ENCODE measurements at regions not wholly inside any gene's neighbourhood (a gene's known extent, or its start where the extent isn't known, plus 50 kb on each side); places are given as distances from the start of the nearest gene placed in this dataset.

GRCh38 chr9:87442451-87442850 is 55.2 kb upstream of the DAPK1 start:
- Histone ChIP-seq H3K79me2 (ENCODE audit: insufficient read depth, low read depth, low read length) (no peaks in the 10 kb centered on the region), H3K4me2 (ENCODE audit: low read length) (no peak overlapping the region), H2AFZ (ENCODE audit: low read length) (no peak overlapping the region), H3K27ac (ENCODE audit: low read depth, low read length, poor library complexity, severe bottlenecking) (no peak overlapping the region), H3K4me1 (ENCODE audit: insufficient read depth, low read length, poor library complexity, severe bottlenecking) (peaks cover 4% of the 10 kb centered on the region), H3K9me2 (ENCODE audit: insufficient read depth, low read length) (no peaks in the 10 kb centered on the region), H4K20me1 (ENCODE audit: insufficient read depth, low read length) (no peaks in the 10 kb centered on the region), H3K36me3 (ENCODE audit: insufficient read depth, low read length) (no peaks in the 10 kb centered on the region), H3K4me3 (ENCODE audit: low read depth, low read length, poor library complexity, severe bottlenecking) (no peak overlapping the region), H3K9me3 (ENCODE audit: low read length) (no peaks in the 10 kb centered on the region)
- TF ChIP-seq EZH2phosphoT487 (IDR thresholded peaks at IDR 0.05; ENCODE audit: borderline replicate concordance, low read depth, low read length) (no peak), CTCF (conservative IDR thresholded peaks at IDR 0.05; ENCODE audit: low read length) (no peak)
- no peak for DNase-seq (ENCODE audit: low spot score)
- POLR2A ChIA-PET, result interaction anchor here (2.3 kb wide), 1 partner anchor 19 kb away, joined by 8 read pairs; no protein-coding TSS in a partner anchor
- CTCF ChIA-PET (ENCODE audit: unreplicated experiment), result no interaction called here
- intact Hi-C loops (cut with micrococcal nuclease; ENCODE audit: unreplicated experiment), result no loop called here
- BruUV-seq (replicated peaks), result no TSS peak

GRCh38 chr9:87443006-87443405 is 54.7 kb upstream of the DAPK1 start:
- POLR2A ChIA-PET, result interaction anchor here (1.0 to 2.3 kb wide), 2 partner anchors 15 to 19 kb away, joined by 3 to 8 read pairs; no protein-coding TSS in a partner anchor
- H3K9me2 ChIP-seq (ENCODE audit: insufficient read depth, low read length), result no peaks in the 10 kb centered on the region
- H4K20me1 ChIP-seq (ENCODE audit: insufficient read depth, low read length), result no peaks in the 10 kb centered on the region
- no peak for DNase-seq (ENCODE audit: low spot score)
- CTCF ChIA-PET (ENCODE audit: unreplicated experiment), result no interaction called here
- BruUV-seq (replicated peaks), result no TSS peak
- intact Hi-C loops (cut with micrococcal nuclease; ENCODE audit: unreplicated experiment), result no loop called here
- H3K4me2 ChIP-seq (ENCODE audit: low read length), result no peak overlapping the region
- no peak overlapping the region for H3K27ac ChIP-seq (ENCODE audit: low read depth, low read length, poor library complexity, severe bottlenecking)
- H3K79me2 ChIP-seq (ENCODE audit: insufficient read depth, low read depth, low read length), result no peaks in the 10 kb centered on the region
- H3K9me3 ChIP-seq (ENCODE audit: low read length), result no peaks in the 10 kb centered on the region
- TF ChIP-seq EZH2phosphoT487 (IDR thresholded peaks at IDR 0.05; ENCODE audit: borderline replicate concordance, low read depth, low read length) (no peak), CTCF (conservative IDR thresholded peaks at IDR 0.05; ENCODE audit: low read length) (no peak)
- peaks cover 4% of the 10 kb centered on the region for H3K4me1 ChIP-seq (ENCODE audit: insufficient read depth, low read length, poor library complexity, severe bottlenecking)
- no peaks in the 10 kb centered on the region for H3K36me3 ChIP-seq (ENCODE audit: insufficient read depth, low read length)
- no peak overlapping the region for H3K4me3 ChIP-seq (ENCODE audit: low read depth, low read length, poor library complexity, severe bottlenecking)
- H2AFZ ChIP-seq (ENCODE audit: low read length), result no peak overlapping the region

GRCh38 chr9:87443461-87443860 is 54.2 kb upstream of the DAPK1 start:
- Histone ChIP-seq H3K79me2 (ENCODE audit: insufficient read depth, low read depth, low read length) (no peaks in the 10 kb centered on the region), H4K20me1 (ENCODE audit: insufficient read depth, low read length) (no peaks in the 10 kb centered on the region), H3K4me1 (ENCODE audit: insufficient read depth, low read length, poor library complexity, severe bottlenecking) (peaks cover 4% of the 10 kb centered on the region), H3K9me3 (ENCODE audit: low read length) (no peaks in the 10 kb centered on the region), H3K36me3 (ENCODE audit: insufficient read depth, low read length) (no peaks in the 10 kb centered on the region), H2AFZ (ENCODE audit: low read length) (no peak overlapping the region), H3K27ac (ENCODE audit: low read depth, low read length, poor library complexity, severe bottlenecking) (no peak overlapping the region), H3K9me2 (ENCODE audit: insufficient read depth, low read length) (no peaks in the 10 kb centered on the region), H3K4me2 (ENCODE audit: low read length) (no peak overlapping the region), H3K4me3 (ENCODE audit: low read depth, low read length, poor library complexity, severe bottlenecking) (no peak overlapping the region)
- intact Hi-C loops (cut with micrococcal nuclease; ENCODE audit: unreplicated experiment), result no loop called here
- ChIA-PET POLR2A (interaction anchor here (1.0 to 2.3 kb wide), 2 partner anchors 15 to 18 kb away, joined by 3 to 8 read pairs; no protein-coding TSS in a partner anchor), CTCF (ENCODE audit: unreplicated experiment) (no interaction called here)
- BruUV-seq (replicated peaks), result no TSS peak
- no peak for DNase-seq (ENCODE audit: low spot score)
- no peak for TF ChIP-seq EZH2phosphoT487 (IDR thresholded peaks at IDR 0.05; ENCODE audit: borderline replicate concordance, low read depth, low read length)
- TF ChIP-seq CTCF (conservative IDR thresholded peaks at IDR 0.05; ENCODE audit: low read length), result no peak

Measured in OCI-LY7 (cell line).